ENCODE measurements at regions not wholly inside any gene's neighbourhood (a gene's known extent, or its start where the extent isn't known, plus 50 kb on each side); places are given as distances from the start of the nearest gene placed in this dataset.

- no peak for DNase-seq (ENCODE audit: low read depth in 2 of 2, low spot score in 1 of 2)
These were observed 151.0 kb downstream of the COX7C start for GRCh38 chr5:86768699-86769202.

- no peak for DNase-seq (ENCODE audit: low read depth in 2 of 2, low spot score in 1 of 2)
These were observed 162.3 kb downstream of the COX7C start for GRCh38 chr5:86780018-86780417.

GRCh38 chr5:86786955-86787354, 169.2 kb downstream of the COX7C start:
- no peak for DNase-seq (ENCODE audit: low read depth in 2 of 2, low spot score in 1 of 2)

GRCh38 chr5:86795659-86796058, 177.9 kb downstream of the COX7C start:
- no peak for DNase-seq (ENCODE audit: low read depth in 2 of 2, low spot score in 1 of 2)

- no peak for DNase-seq (ENCODE audit: low read depth in 2 of 2, low spot score in 1 of 2)
These were observed 179.9 kb downstream of the COX7C start for GRCh38 chr5:86797677-86798076.

- DNase-seq (ENCODE audit: low read depth in 2 of 2, low spot score in 1 of 2) = no peak
These were observed 188.5 kb downstream of the COX7C start for GRCh38 chr5:86806206-86806605.

GRCh38 chr5:86807046-86808031, 189.6 kb downstream of the COX7C start:
- no peak for DNase-seq (ENCODE audit: low read depth in 2 of 2, low spot score in 1 of 2)

GRCh38 chr5:86814315-86814714, 196.6 kb downstream of the COX7C start:
- DNase-seq (ENCODE audit: low read depth in 2 of 2, low spot score in 1 of 2) = no peak

- no peak for DNase-seq (ENCODE audit: low read depth in 2 of 2, low spot score in 1 of 2)
These were observed 197.2 kb downstream of the COX7C start for GRCh38 chr5:86814907-86815306.

GRCh38 chr5:86824637-86825036, 206.9 kb downstream of the COX7C start:
- no peak for DNase-seq (ENCODE audit: low read depth in 2 of 2, low spot score in 1 of 2)

- no peak for DNase-seq (ENCODE audit: low read depth in 2 of 2, low spot score in 1 of 2)
These were observed 213.4 kb downstream of the COX7C start for GRCh38 chr5:86831128-86831527.

- no peak for DNase-seq (ENCODE audit: low read depth in 2 of 2, low spot score in 1 of 2)
These were observed 216.1 kb downstream of the COX7C start for GRCh38 chr5:86833868-86834267.

- no peak for DNase-seq (ENCODE audit: low read depth in 2 of 2, low spot score in 1 of 2)
These were observed 219.9 kb downstream of the COX7C start for GRCh38 chr5:86837610-86838009.

GRCh38 chr5:86838083-86838482, 220.3 kb downstream of the COX7C start:
- DNase-seq (ENCODE audit: low read depth in 2 of 2, low spot score in 1 of 2) = no peak

GRCh38 chr5:86841000-86841644, 223.4 kb downstream of the COX7C start:
- DNase-seq (ENCODE audit: low read depth in 2 of 2, low spot score in 1 of 2) = no peak

GRCh38 chr5:86858442-86858841, 240.7 kb downstream of the COX7C start:
- no peak for DNase-seq (ENCODE audit: low read depth in 2 of 2, low spot score in 1 of 2)

- no peak for DNase-seq (ENCODE audit: low read depth in 2 of 2, low spot score in 1 of 2)
These were observed 243.8 kb downstream of the COX7C start for GRCh38 chr5:86861512-86861911.

- no peak for DNase-seq (ENCODE audit: low read depth in 2 of 2, low spot score in 1 of 2)
These were observed 244.4 kb downstream of the COX7C start for GRCh38 chr5:86862093-86862492.

GRCh38 chr5:86864051-86864450, 246.3 kb downstream of the COX7C start:
- no peak for DNase-seq (ENCODE audit: low read depth in 2 of 2, low spot score in 1 of 2)

GRCh38 chr5:86865256-86865785, 247.6 kb downstream of the COX7C start:
- no peak for DNase-seq (ENCODE audit: low read depth in 2 of 2, low spot score in 1 of 2)

GRCh38 chr5:86866036-86866435, 248.3 kb downstream of the COX7C start:
- DNase-seq (ENCODE audit: low read depth in 2 of 2, low spot score in 1 of 2) = no peak

- DNase-seq (ENCODE audit: low read depth in 2 of 2, low spot score in 1 of 2) = no peak
These were observed 251.5 kb downstream of the COX7C start for GRCh38 chr5:86869268-86869667.
